Mucosa of stomach (tissue), 1 donor: ENCODE measurements at regions not wholly inside any gene's neighbourhood (a gene's known extent, or its start where the extent isn't known, plus 50 kb on each side); places are given as distances from the start of the nearest gene placed in this dataset.

Source experiments
- H3K27me3 ChIP-seq: one replicate; pipeline ENCODE4 v1.7.0; 2013; ENCODE audit warnings: mild to moderate bottlenecking, low read length; ENCODE audit not compliant: control insufficient read depth, insufficient read depth
- H3K36me3 ChIP-seq: one replicate; pipeline ENCODE4 v1.7.0; 2013; ENCODE audit warnings: low read length; ENCODE audit not compliant: control insufficient read depth, insufficient read depth
- H3K4me1 ChIP-seq: one replicate; pipeline ENCODE4 v1.7.0; 2013; ENCODE audit warnings: mild to moderate bottlenecking, low read length; ENCODE audit not compliant: control insufficient read depth, insufficient read depth
- H3K4me3 ChIP-seq: one replicate; pipeline ENCODE4 v1.7.0; 2013; ENCODE audit warnings: low read length
- H3K9ac ChIP-seq: one replicate; pipeline ENCODE4 v1.7.0; 2013; ENCODE audit warnings: mild to moderate bottlenecking, low read length, moderate library complexity
- H3K9me3 ChIP-seq: one replicate; pipeline ENCODE4 v1.7.0; 2013; ENCODE audit warnings: mild to moderate bottlenecking, low read length, moderate library complexity; ENCODE audit not compliant: control insufficient read depth
- donor health status: Pancreatic carcinoma.

DNA sequence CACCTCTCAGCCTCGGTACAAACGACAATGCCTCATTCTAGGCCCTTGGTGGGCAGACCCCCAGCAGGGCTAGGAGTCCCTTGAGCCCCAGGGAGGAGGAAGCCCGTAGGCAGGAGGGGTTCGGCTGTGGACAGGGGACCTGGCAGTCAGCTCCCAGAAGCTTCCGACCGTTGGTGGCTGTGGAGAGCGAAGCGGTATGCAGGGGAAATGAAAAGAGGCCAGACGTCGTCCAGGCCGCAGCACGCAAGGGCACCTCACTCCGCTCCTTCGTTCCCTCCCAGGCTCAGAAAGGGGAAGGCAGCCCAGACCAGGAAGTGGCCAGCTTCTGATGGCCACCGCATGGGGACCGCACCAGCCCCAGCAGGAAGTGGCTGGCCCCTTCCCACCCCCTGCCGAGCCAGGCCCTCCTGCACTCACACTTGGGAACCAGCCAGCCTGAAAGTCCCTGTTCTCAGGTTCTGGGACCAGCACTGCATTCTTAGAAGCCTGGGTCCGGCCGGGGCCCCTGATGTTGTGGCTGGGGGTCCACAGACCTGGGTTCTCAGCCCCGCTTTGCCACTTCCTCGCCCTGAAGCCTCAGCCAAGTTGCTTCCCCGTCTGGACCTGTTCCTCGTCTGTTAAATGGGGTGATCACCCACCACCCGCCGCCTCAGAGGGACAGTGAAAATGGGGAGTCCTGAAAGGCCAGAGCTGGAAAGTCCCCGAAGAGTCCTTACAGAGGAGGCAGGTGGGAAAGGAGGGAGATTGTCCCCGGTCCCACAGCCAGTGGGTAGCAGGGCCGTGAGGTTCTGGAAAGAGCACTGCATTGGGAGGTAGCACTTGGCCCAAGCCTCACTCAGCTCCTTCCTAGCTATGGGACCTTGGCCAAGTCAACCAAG, 104.0 kb upstream of the RUNX3 start:
- peaks cover 5% of the 10 kb centered on the region for H3K27me3 ChIP-seq
- no peaks in the 10 kb centered on the region for H3K36me3 ChIP-seq
- no peaks in the 10 kb centered on the region for H3K9me3 ChIP-seq
- peaks cover 21% of the 10 kb centered on the region for H3K4me1 ChIP-seq
- no peak overlapping the region for H3K9ac ChIP-seq
- no peak overlapping the region for H3K4me3 ChIP-seq

DNA sequence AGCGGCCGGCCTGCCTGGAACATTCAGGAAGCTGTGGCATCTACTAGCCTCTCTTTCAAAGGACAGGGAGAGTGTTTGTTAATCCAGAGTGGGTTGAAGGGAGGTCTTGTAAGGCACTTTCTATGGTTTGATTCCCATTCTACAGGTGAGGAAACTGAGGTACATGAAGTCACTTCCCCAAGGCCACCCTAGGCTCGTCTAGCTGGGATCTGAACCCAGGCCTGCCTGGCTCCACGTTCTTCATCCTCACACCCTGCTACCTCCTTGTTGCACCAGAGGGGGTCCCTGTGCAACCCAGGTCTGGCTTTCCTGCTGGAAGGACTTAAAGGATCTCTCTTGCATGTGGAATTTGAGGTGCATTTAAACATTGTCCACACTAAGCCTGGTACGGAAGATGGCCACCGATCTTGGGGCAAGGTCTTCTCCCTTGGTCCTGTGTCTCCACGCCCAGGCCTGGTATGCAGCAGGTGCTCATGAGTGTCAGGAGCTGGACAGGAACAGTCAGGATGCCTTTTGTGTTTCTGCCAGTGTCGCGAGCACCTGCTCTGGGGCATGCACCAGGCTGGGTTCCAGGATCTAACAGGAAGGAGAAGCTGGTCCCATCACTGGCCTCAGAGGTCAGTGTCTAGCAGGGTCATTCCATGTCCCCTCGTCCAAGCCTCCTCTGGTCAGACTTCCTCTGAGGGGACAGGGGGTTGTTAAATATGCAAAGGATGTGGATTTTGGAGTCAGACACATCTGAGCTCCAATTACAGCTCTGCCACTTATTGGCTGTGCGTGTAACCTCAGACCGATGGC, 103.2 kb upstream of the RUNX3 start:
- Histone ChIP-seq H3K36me3 (no peaks in the 10 kb centered on the region), H3K4me3 (no peak overlapping the region), H3K4me1 (peaks cover 21% of the 10 kb centered on the region), H3K9ac (no peak overlapping the region), H3K27me3 (peaks cover 5% of the 10 kb centered on the region), H3K9me3 (no peaks in the 10 kb centered on the region)

DNA sequence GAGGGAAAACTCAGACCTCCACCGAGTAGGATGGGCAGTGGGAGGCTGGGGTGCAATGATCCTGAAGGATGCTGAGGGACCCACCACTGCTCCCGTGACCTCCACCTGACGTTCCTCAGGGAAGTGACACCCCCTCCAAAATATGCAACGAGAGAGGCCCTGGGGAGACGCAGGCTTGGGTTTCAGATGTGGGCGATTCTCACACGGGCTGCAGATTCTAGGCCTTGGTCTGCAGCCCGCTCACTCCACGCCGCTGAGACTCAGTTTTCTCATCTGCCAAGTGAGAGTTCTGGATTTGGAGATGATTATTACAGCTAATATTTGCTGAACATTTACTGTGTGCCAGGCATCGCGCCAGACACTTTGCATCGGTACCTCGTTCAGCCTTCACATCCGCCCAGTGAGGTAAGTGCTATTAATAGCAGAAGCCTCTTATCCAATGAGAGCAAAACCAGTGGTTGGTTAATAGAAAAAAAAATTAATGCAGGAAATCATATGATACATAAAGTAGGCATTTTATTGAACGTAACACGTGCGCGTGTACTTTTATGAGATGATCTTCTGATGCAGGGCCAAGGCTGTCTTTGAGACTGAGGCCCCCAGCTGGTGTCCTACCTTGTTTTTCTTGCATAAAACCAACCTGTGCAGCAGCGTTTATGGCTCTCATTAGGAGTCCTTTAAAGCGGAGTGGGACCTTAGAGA, 102.0 kb upstream of the RUNX3 start:
- Histone ChIP-seq H3K36me3 (no peaks in the 10 kb centered on the region), H3K4me3 (no peak overlapping the region), H3K9me3 (no peaks in the 10 kb centered on the region), H3K4me1 (peaks cover 21% of the 10 kb centered on the region), H3K27me3 (peaks cover 5% of the 10 kb centered on the region), H3K9ac (no peak overlapping the region)

DNA sequence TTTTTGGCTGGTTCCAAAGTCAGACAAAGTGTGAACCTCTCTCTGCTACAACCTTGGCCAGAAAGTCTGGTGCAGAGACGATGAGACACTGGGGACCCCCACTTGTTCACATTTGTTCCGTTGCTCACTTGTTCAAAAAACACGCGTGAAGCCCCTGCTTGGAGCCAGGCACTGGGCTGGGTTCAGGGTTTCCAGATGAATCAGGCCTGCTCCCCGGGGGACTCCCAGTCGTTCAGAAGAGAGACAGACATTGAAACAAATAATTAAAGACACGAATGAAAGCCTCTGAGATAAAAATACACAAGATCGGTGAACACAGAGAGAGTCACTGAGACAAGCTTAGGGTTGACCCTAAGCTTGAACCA, 101.5 kb upstream of the RUNX3 start:
- H3K9ac ChIP-seq, result no peak overlapping the region
- H3K4me3 ChIP-seq, result no peak overlapping the region
- no peaks in the 10 kb centered on the region for H3K9me3 ChIP-seq
- H3K4me1 ChIP-seq, result peaks cover 21% of the 10 kb centered on the region
- peaks cover 5% of the 10 kb centered on the region for H3K27me3 ChIP-seq
- H3K36me3 ChIP-seq, result no peaks in the 10 kb centered on the region

DNA sequence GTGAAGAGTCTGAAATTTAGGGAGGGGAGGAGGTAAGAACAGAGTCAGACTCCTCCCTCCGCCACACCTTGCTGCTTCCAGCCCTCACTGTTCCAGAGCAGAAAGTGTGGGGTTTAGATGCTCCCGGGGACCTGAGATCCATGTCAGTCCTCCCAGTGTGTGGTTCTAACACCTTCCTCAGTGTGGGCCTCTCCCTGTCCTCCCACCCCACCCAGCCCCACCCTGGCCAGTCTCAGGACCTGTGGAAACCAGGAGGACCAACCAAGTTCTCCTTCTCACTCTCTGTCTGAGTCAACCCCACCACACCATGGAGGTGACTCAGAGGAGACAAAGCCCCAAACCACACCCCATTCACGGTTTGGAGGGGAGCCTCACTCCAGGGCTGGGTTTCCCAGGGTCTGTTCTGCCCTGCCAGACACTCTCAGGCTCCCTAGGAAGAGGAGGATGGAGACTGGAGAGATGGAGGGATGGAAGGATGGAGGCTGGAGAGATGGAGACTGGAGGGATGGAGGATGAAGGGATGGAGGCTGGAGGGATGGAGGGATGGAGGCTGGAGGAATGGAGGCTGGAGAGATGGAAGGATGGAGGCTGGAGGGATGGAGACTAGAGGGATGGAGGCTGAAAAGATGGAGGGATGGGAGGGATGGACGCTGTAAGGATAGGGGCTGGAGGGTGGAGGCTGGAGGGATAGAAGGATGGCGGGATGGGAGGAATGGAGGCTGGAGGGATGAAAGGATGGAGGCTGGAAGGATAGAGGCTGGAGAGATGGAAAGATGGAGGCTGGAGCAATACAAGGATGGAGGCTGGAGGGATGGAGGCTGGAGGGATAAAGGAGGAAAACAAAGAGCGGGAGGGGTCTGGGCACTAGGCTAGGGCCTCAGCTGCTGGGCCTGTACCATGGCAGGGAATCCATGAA, 100.9 kb upstream of the RUNX3 start:
- no peaks in the 10 kb centered on the region for H3K36me3 ChIP-seq
- peaks cover 5% of the 10 kb centered on the region for H3K27me3 ChIP-seq
- H3K9me3 ChIP-seq, result no peaks in the 10 kb centered on the region
- peaks cover 21% of the 10 kb centered on the region for H3K4me1 ChIP-seq
- no peak overlapping the region for H3K4me3 ChIP-seq
- H3K9ac ChIP-seq, result no peak overlapping the region

DNA sequence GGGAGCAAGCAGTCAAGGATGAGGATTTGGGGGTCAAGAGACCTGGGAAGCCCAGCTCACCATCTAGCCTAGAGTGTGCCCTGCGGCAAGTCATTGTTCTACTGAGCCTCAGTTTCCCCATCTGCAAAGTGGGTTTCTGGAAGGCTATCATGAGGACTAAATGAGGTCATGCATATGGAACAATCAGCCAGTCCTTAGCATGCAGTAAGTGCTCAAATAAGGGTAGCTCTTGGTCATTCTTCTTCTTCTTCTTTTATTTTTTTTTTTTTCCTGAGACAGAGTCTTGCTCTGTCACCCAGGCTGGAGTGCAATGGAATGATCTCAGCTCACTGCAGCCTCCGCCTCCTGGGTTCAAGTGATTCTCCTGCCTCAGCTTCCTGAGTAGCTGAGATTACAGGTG, 99.9 kb upstream of the RUNX3 start:
- Histone ChIP-seq H3K4me1 (peaks cover 21% of the 10 kb centered on the region), H3K27me3 (peaks cover 5% of the 10 kb centered on the region), H3K9me3 (no peaks in the 10 kb centered on the region), H3K36me3 (no peaks in the 10 kb centered on the region), H3K9ac (no peak overlapping the region), H3K4me3 (no peak overlapping the region)

DNA sequence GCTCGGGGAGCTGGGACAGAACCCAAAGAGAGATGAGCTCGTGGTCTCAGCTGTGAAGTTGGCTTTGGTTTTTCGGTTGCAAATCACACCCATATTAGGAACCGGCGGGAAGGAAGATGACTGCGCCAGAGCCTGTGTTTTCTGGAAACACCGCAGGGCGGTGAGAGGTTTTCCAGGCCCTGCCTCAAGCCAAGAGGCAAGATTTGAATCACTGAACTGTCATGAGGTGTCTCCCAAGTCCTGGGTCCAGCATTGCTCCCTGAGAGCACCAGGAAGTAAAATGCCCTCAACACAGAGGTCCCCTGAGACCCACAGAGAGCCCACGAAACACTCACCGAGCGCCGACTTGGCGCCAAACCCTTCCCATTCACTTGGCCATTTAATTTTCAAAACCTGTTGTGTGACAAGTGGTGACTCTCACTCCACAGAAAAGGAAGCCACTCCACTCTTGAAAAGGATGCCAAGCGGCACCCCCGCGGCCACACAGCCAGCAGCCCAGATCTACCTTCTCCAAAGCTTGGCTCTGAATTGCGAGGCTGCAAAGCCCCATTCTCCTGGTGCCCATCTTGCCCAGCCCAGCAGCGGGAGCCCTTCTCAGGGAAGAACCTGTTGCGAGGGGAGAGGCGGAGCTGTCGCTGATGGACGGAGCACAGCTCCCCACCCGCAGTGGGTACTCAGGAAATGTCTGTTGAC, 99.0 kb upstream of the RUNX3 start:
- Histone ChIP-seq H3K27me3 (peaks cover 5% of the 10 kb centered on the region), H3K4me1 (peaks cover 21% of the 10 kb centered on the region), H3K9ac (no peak overlapping the region), H3K36me3 (no peaks in the 10 kb centered on the region), H3K4me3 (no peak overlapping the region), H3K9me3 (no peaks in the 10 kb centered on the region)

DNA sequence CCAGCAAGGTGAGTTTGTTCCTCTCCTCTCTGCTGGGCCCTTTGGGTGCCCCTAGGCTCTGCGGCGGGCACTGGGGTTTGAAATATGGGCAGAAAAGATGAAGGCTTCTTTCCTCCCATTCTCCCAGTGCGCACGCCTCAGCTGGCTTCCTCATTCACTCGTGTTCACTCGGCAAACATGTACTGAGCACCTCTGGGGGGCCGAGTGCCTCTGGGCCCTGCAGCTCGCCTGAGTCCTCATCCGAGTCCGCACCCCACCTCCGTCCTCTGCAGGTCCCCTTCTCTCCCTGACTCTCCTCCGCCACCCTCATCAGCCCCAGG, 98.5 kb upstream of the RUNX3 start:
- H3K4me3 ChIP-seq, result no peak overlapping the region
- no peaks in the 10 kb centered on the region for H3K9me3 ChIP-seq
- peaks cover 21% of the 10 kb centered on the region for H3K4me1 ChIP-seq
- H3K9ac ChIP-seq, result no peak overlapping the region
- no peaks in the 10 kb centered on the region for H3K36me3 ChIP-seq
- H3K27me3 ChIP-seq, result peaks cover 5% of the 10 kb centered on the region

DNA sequence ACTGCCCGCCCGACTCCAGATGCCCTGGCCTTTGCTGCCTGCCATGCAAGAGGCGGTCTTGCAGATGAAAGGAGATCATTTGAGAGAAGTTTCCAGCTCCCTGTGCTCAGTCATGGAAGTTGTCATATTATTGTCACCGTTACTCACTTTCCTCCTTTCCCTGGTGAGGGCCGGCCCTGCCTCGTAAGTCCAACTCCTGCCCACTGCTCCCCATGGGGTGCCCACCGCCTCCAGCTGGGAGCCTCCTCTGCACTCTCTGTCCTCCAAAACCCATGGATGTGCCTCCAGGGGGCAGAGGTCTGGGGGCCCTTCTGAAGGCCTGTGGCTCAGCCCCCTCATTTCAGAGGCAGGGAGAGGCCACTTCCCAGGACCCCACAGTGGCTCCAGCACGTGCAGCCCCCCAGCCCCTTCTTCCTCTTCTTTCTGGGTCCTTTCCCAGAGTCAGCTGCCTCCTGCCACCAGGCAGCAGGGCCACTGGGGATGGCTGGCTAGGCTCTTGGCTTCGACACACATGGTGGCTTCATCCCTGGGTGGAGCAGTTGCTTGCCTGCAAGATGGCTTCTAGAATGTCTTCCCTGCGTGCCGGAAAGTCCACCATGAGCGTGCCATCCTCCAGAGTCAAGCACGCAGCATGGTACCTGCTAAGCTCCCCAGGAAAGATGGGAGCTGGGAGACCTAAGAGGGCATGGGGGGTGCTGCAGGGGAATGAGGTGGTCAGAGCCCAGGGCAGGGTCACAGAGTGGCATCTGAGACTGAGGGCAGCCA, 97.9 kb upstream of the RUNX3 start:
- Histone ChIP-seq H3K9me3 (no peaks in the 10 kb centered on the region), H3K27me3 (peaks cover 5% of the 10 kb centered on the region), H3K4me1 (peaks cover 20% of the 10 kb centered on the region), H3K9ac (no peak overlapping the region), H3K36me3 (no peaks in the 10 kb centered on the region), H3K4me3 (no peak overlapping the region)

DNA sequence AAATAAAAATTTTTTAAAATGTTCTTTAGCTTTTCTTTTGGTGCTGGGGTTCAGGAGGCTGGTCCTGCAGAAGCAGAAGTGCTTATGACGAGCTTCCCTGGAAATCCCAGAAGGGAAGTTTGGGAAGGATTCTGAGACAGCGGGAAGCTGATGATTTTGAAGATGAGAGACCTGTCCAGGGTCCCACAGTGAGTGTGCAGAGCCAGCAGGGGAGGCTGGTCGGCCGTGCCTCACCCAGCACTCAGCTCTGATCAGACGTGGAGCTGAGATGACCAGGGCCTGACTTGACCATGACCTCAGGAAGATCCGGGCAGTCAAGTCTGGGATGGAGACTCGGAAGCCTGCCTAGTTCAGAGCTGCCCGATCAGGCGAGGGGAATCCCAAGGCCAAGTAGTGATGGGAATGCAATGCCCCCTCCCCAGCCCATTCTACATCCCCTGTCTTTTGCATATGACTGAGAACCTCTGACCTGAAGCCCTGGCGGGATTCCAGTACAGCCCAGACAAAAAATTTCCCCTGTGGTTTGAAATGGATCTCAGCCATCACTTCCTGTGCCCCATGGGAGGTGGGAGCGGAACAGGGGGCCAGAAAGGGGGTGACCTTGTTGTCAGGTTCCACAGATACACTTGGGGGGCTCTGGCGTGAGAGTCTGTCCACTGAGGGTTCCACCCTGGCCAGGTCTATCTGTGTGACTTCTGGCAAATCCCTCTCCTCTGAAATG, 96.8 kb upstream of the RUNX3 start:
- Histone ChIP-seq H3K36me3 (no peaks in the 10 kb centered on the region), H3K27me3 (peaks cover 5% of the 10 kb centered on the region)

More for the DNA sequence above, 96.8 kb upstream of the RUNX3 start:
- peaks cover 9% of the 10 kb centered on the region for H3K4me1 ChIP-seq
- H3K9me3 ChIP-seq, result no peaks in the 10 kb centered on the region
- no peak overlapping the region for H3K9ac ChIP-seq
- H3K4me3 ChIP-seq, result no peak overlapping the region
